ENCODE measurements at regions not wholly inside any gene's neighbourhood (a gene's known extent, or its start where the extent isn't known, plus 50 kb on each side); places are given as distances from the start of the nearest gene placed in this dataset.

DNA sequence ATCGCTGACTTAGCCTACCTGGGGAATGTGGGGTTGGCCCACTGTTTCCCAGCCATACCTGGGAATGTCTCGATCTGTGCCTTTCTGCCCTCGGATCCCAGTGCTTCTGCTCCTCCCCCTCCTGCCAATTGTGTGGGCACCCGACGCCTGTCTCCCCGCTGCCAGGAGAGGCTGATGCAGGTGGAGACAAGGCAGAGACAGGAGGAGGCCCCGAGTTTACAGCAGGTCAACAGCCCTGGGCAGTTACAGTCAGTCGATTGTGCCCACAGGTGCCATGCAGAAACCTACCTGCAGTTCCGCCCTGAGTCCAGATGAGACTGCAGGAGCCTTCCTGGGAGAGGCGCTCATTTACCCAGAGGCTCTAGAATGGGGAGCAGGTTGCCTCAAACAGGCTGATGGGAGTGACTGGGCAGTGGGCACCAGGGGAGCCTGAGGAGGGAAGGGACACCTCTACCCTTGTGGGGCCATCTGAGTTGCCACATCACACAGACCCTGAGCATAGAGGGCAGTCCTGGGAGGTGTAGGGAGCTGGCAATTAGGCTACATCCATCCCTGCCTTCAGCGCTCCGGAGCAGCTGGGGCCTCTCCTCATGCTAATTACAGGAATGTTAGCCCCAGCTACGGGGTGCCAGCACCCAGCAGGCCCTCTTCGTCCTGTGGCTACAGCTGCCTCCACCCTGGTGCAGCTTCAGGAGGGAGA is 300.1 kb downstream of the NDUFA10 start:
- DNase-seq (ENCODE audit: low spot score), result no peak
- TF ChIP-seq CTCF (IDR thresholded peaks at IDR 0.05; ENCODE audit: unreplicated experiment), result no peak
- H3K27ac Mint-ChIP-seq (ENCODE audit: unreplicated experiment), result no peak overlapping the region
- H3K36me3 Mint-ChIP-seq (ENCODE audit: low read depth, unreplicated experiment), result peaks cover 4% of the 10 kb centered on the region
- no peak overlapping the region for H3K4me3 Mint-ChIP-seq (ENCODE audit: unreplicated experiment)
- peaks cover 4% of the 10 kb centered on the region for H3K4me1 Mint-ChIP-seq (ENCODE audit: unreplicated experiment)
- H3K9me3 Mint-ChIP-seq (ENCODE audit: unreplicated experiment), result no peaks in the 10 kb centered on the region
- peaks cover 6% of the 10 kb centered on the region for H3K27me3 Mint-ChIP-seq (ENCODE audit: unreplicated experiment)

- no peaks in the 10 kb centered on the region for H3K9me3 Mint-ChIP-seq (ENCODE audit: unreplicated experiment)
- H3K36me3 Mint-ChIP-seq (ENCODE audit: low read depth, unreplicated experiment), result peaks cover 4% of the 10 kb centered on the region
- TF ChIP-seq CTCF (IDR thresholded peaks at IDR 0.05; ENCODE audit: unreplicated experiment), result no peak
- H3K4me1 Mint-ChIP-seq (ENCODE audit: unreplicated experiment), result peaks cover 4% of the 10 kb centered on the region
- DNase-seq (ENCODE audit: low spot score), result no peak
- H3K27me3 Mint-ChIP-seq (ENCODE audit: unreplicated experiment), result peaks cover 3% of the 10 kb centered on the region
- no peak overlapping the region for H3K4me3 Mint-ChIP-seq (ENCODE audit: unreplicated experiment)
- no peak overlapping the region for H3K27ac Mint-ChIP-seq (ENCODE audit: unreplicated experiment)
These were observed 300.8 kb downstream of the NDUFA10 start for GRCh38 chr2:239724194-239724849.

DNA sequence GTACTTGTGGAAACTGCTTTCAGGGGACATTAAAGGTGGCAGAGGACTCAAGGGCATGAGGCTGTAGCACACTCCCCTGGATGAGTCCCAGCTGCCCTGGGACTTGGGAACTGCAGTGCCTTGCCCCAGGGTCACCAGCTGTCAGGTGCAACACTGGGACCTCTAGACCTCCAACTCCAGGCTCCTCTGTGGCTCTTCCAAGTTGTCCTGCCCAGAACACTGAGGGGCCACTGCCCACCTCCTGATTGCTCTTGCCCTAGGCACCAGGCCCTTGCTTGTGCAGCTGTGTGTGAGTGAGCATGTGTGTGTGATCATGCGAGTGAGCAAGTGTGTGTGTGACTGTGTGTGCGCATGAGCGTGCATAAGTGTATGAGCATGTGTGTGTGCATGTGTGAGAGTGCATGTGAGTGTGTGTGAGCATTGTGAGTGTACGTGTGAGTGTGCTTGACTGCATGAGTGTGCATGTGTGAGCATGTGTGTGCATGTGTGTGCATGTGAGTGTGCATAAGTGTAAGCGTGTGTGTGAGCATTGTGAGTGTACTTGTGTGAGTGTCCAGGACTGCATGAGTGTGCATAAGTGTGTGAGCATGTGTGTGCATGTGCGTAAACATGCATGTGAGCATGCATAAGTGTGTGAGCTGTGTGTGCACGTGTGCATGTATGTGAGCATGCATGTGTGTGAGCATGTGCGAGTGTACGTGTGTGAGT is 301.5 kb downstream of the NDUFA10 start:
- Mint-ChIP-seq H3K27ac (ENCODE audit: unreplicated experiment) (no peak overlapping the region), H3K36me3 (ENCODE audit: low read depth, unreplicated experiment) (peaks cover 4% of the 10 kb centered on the region), H3K4me3 (ENCODE audit: unreplicated experiment) (peak overlapping the region; percentile 15), H3K9me3 (ENCODE audit: unreplicated experiment) (no peaks in the 10 kb centered on the region), H3K4me1 (ENCODE audit: unreplicated experiment) (peaks cover 4% of the 10 kb centered on the region), H3K27me3 (ENCODE audit: unreplicated experiment) (peaks cover 3% of the 10 kb centered on the region)
- DNase-seq (ENCODE audit: low spot score), result no peak
- TF ChIP-seq CTCF (IDR thresholded peaks at IDR 0.05; ENCODE audit: unreplicated experiment), result no peak

DNA sequence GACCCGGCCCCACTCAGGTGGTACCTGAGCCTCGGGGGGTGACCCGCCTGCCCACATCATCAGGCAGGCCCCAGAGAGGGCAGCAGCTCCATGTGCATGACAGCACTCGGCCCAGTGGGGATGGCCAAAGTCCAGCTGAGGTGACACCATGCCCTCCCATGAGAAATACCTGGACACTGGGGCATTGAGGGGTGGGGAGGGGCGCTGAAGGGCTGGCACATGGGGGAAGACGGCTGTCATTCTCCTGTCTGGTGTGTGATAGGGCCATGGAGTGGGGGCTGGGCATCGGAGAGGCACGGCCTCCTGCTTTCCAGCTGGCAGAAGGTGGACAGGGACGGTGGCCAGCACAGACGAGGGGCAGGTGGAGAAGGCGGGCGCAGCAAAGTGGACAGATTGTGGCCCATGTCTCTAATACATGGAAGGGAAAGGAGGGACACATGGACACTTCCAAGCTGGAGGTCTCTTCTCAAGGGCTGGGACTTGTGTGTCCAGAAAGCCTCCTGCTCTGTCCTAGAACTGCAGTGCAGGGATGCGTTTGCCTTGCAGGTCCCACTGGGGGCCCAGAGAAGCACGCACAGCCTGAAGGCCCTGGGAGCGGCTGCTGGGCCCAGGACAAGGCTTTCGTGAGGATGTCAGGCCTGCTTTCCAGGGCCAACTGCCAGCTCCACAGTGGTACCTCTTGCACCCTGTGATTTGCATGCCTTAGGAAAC is 302.2 kb downstream of the NDUFA10 start:
- Mint-ChIP-seq H3K9me3 (ENCODE audit: unreplicated experiment) (no peaks in the 10 kb centered on the region), H3K27ac (ENCODE audit: unreplicated experiment) (no peak overlapping the region), H3K36me3 (ENCODE audit: low read depth, unreplicated experiment) (peaks cover 4% of the 10 kb centered on the region), H3K4me3 (ENCODE audit: unreplicated experiment) (no peak overlapping the region), H3K27me3 (ENCODE audit: unreplicated experiment) (peaks cover 3% of the 10 kb centered on the region), H3K4me1 (ENCODE audit: unreplicated experiment) (peaks cover 7% of the 10 kb centered on the region)
- no peak for TF ChIP-seq CTCF (IDR thresholded peaks at IDR 0.05; ENCODE audit: unreplicated experiment)
- no peak for DNase-seq (ENCODE audit: low spot score)

Measured in endothelial cell (in vitro differentiated cells).